ENCODE measurements at regions not wholly inside any gene's neighbourhood (a gene's known extent, or its start where the extent isn't known, plus 50 kb on each side); places are given as distances from the start of the nearest gene placed in this dataset.

DNA sequence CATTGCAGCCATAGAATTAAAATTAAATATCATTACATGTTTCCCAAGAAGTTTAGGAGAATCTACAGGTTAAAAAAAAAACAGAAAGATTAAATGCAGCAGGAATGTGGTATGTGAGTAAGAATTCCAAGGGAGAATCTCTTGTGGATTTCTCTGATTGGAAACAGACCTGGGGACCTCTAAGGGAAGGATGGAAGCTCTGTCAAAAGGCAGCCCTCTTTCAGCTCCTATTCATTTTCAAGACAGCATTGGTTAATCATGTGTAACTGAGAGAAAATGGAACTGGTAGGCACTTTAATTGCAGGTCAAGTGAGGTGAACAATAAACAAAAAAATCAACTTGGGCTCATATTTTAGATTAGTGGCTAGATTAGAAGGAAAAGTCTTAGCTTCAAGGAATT, 81.4 kb upstream of the MTPN start:
- Mint-ChIP-seq H3K36me3 (peaks cover 6% of the 10 kb centered on the region), H3K4me3 (no peak overlapping the region), H3K9me3 (no peaks in the 10 kb centered on the region), H3K27me3 (ENCODE audit: low read depth in 2 of 2) (no peaks in the 10 kb centered on the region), H3K4me1 (peaks cover 0 to 10% of the 10 kb centered on the region in 2 donors), H3K27ac (no peak overlapping the region)
- H3K36me3 ChIP-seq (ENCODE audit: control insufficient read depth, insufficient read depth, low read length) = no peaks in the 10 kb centered on the region
- intact Hi-C loops (cut with micrococcal nuclease) = no loop called here
- H3K4me3 ChIP-seq (ENCODE audit: low read length) = no peak overlapping the region
- no peak overlapping the region for H3K27ac ChIP-seq (ENCODE audit: low read length)
- no peaks in the 10 kb centered on the region for H3K27me3 ChIP-seq (ENCODE audit: control insufficient read depth, insufficient read depth, low read length)
- DNase-seq (no peak), ATAC-seq (no peak)
- no peaks in the 10 kb centered on the region for H3K9me3 ChIP-seq (ENCODE audit: control insufficient read depth, insufficient read depth, low read length)
- H3K4me1 ChIP-seq (ENCODE audit: control insufficient read depth, insufficient read depth, low read length) = no peaks in the 10 kb centered on the region
- TF ChIP-seq, protein P1, sequence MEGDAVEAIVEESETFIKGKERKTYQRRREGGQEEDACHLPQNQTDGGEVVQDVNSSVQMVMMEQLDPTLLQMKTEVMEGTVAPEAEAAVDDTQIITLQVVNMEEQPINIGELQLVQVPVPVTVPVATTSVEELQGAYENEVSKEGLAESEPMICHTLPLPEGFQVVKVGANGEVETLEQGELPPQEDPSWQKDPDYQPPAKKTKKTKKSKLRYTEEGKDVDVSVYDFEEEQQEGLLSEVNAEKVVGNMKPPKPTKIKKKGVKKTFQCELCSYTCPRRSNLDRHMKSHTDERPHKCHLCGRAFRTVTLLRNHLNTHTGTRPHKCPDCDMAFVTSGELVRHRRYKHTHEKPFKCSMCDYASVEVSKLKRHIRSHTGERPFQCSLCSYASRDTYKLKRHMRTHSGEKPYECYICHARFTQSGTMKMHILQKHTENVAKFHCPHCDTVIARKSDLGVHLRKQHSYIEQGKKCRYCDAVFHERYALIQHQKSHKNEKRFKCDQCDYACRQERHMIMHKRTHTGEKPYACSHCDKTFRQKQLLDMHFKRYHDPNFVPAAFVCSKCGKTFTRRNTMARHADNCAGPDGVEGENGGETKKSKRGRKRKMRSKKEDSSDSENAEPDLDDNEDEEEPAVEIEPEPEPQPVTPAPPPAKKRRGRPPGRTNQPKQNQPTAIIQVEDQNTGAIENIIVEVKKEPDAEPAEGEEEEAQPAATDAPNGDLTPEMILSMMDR (IDR thresholded peaks at IDR 0.05) = no peak

DNA sequence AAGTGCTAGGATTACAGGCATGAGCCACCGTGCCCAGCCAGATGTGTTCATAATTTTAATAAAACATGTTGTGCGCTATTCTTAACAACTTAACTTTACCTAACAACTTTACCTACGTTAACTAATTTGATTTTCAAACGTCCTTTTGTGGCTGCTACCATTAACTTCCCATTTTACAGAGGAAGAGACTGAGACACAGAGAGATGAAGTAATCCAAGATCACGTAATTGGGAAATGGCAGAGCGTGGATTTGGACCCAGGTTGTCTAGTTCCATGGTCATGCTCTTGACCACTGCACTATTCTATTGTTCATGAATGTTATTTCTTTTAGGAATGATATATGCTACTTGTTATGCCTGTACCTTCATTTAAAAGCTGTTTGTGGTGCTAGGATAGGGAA, 80.3 kb upstream of the MTPN start:
- WGBS (ENCODE audit: insufficient coverage) = 78% methylated on average over 6 of the region's 6 CpGs
- ATAC-seq (no peak), DNase-seq (no peak)
- TF ChIP-seq, protein P1 (IDR thresholded peaks at IDR 0.05) = no peak
- intact Hi-C loops (cut with micrococcal nuclease) = no loop called here
- peaks cover 6% of the 10 kb centered on the region for H3K36me3 Mint-ChIP-seq
- no peaks in the 10 kb centered on the region for H3K9me3 Mint-ChIP-seq
- no peaks in the 10 kb centered on the region for H3K9me3 ChIP-seq (ENCODE audit: control insufficient read depth, insufficient read depth, low read length)
- no peaks in the 10 kb centered on the region for H3K4me1 ChIP-seq (ENCODE audit: control insufficient read depth, insufficient read depth, low read length)
- no peaks in the 10 kb centered on the region for H3K36me3 ChIP-seq (ENCODE audit: control insufficient read depth, insufficient read depth, low read length)
- H3K27me3 ChIP-seq (ENCODE audit: control insufficient read depth, insufficient read depth, low read length) = no peaks in the 10 kb centered on the region
- no peak overlapping the region for H3K27ac ChIP-seq (ENCODE audit: low read length)
- H3K4me3 Mint-ChIP-seq = no peak overlapping the region
- peaks cover 6 to 16% of the 10 kb centered on the region in 2 donors for H3K4me1 Mint-ChIP-seq
- no peaks in the 10 kb centered on the region for H3K27me3 Mint-ChIP-seq (ENCODE audit: low read depth in 2 of 2)
- H3K27ac Mint-ChIP-seq = no peak overlapping the region
- H3K4me3 ChIP-seq (ENCODE audit: low read length) = no peak overlapping the region

DNA sequence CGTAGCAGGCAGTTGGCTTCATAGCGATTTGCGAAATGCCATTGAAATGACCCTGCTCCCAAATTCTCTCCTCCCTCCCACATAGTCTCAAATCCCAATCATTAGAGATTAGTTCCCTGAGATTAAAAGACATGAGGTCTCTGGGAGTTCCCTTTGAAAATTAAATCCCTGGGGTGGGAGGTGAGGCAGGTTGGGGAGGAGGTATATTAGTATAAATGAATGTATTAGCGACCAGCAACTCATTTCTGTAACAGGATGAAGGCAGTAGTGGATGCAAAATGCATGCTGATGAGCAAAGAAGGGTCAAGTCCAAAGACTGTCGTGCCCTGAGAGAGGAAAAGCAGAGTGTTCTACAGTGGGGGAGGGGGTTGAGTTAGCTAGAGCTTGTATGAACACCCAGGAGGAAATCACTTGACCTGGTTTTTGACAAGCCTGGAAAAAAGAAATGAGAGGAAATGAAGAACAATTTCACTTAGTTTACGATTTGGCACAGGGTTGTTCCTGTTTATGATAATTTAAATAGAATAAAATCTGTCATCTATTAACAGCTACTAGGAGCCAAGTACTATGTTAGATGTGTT, 79.6 kb upstream of the MTPN start:
- H3K27me3 Mint-ChIP-seq (ENCODE audit: low read depth in 2 of 2) = no peaks in the 10 kb centered on the region
- WGBS (ENCODE audit: insufficient coverage) = 76% methylated on average over 5 of the region's 6 CpGs

DNA sequence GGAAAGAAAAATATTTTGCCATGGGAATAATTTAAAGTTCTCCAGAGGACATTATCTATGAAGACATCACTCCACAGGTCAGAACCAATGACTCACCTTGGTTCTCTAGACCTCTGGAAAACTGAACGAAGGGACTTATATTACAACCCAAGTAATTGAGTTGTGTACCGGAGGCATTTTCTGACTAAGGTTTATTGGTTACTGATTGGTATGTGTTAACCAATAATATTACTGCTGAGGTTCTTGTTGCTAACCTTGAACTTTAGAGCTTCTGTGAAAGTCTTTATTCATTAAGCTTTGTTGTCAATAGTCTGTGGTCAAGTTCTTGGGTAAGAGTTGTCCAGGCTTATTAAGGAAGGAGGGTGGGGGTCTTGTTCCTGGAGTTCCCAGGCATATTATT, 78.1 kb upstream of the MTPN start:
- H3K27ac Mint-ChIP-seq = no peak overlapping the region
- no peak for ATAC-seq

More for the DNA sequence above, 79.6 kb upstream of the MTPN start:
- Mint-ChIP-seq H3K4me1 (peaks cover 6 to 16% of the 10 kb centered on the region in 2 donors), H3K36me3 (peaks cover 6% of the 10 kb centered on the region), H3K4me3 (no peak overlapping the region), H3K9me3 (no peaks in the 10 kb centered on the region), H3K27ac (no peak overlapping the region)
- no peaks in the 10 kb centered on the region for H3K27me3 ChIP-seq (ENCODE audit: control insufficient read depth, insufficient read depth, low read length)
- no peaks in the 10 kb centered on the region for H3K9me3 ChIP-seq (ENCODE audit: control insufficient read depth, insufficient read depth, low read length)
- H3K4me3 ChIP-seq (ENCODE audit: low read length) = no peak overlapping the region
- H3K27ac ChIP-seq (ENCODE audit: low read length) = no peak overlapping the region
- TF ChIP-seq, protein P1 (IDR thresholded peaks at IDR 0.05) = no peak
- H3K4me1 ChIP-seq (ENCODE audit: control insufficient read depth, insufficient read depth, low read length) = no peaks in the 10 kb centered on the region
- DNase-seq (no peak), ATAC-seq (no peak)
- H3K36me3 ChIP-seq (ENCODE audit: control insufficient read depth, insufficient read depth, low read length) = no peaks in the 10 kb centered on the region
- intact Hi-C loops (cut with micrococcal nuclease) = no loop called here

More for the DNA sequence above, 78.1 kb upstream of the MTPN start:
- Histone ChIP-seq H3K4me1 (ENCODE audit: control insufficient read depth, insufficient read depth, low read length) (no peaks in the 10 kb centered on the region), H3K27me3 (ENCODE audit: control insufficient read depth, insufficient read depth, low read length) (no peaks in the 10 kb centered on the region), H3K27ac (ENCODE audit: low read length) (no peak overlapping the region), H3K4me3 (ENCODE audit: low read length) (no peak overlapping the region), H3K9me3 (ENCODE audit: control insufficient read depth, insufficient read depth, low read length) (no peaks in the 10 kb centered on the region), H3K36me3 (ENCODE audit: control insufficient read depth, insufficient read depth, low read length) (no peaks in the 10 kb centered on the region)
- TF ChIP-seq, protein P1 (IDR thresholded peaks at IDR 0.05) = no peak
- Mint-ChIP-seq H3K4me3 (no peak overlapping the region), H3K4me1 (peaks cover 6 to 16% of the 10 kb centered on the region in 2 donors), H3K9me3 (no peaks in the 10 kb centered on the region), H3K36me3 (peaks cover 6% of the 10 kb centered on the region), H3K27me3 (ENCODE audit: low read depth in 2 of 2) (no peaks in the 10 kb centered on the region)
- DNase-seq = no peak
- intact Hi-C loops (cut with micrococcal nuclease) = no loop called here
- WGBS (ENCODE audit: insufficient coverage) = 100% methylated on average over 2 of the region's 2 CpGs

Data from natural killer cell (primary cell).